RWPE1 (cell line): ENCODE measurements at regions not wholly inside any gene's neighbourhood (a gene's known extent, or its start where the extent isn't known, plus 50 kb on each side); places are given as distances from the start of the nearest gene placed in this dataset.

Experiments
- CTCF ChIA-PET: fragments of 350-600 bp; sonication (Branson Sonifier 250); formaldehyde crosslinking; extraction: SDS; loops from one replicate; lab custom pipeline; 2021; lab: Yijun Ruan, JAX
- POLR2A ChIA-PET: fragments of 400-600 bp; formaldehyde crosslinking; extraction: SDS; loops from one replicate; lab custom pipeline; 2020; ENCODE audit warnings: antibody characterized with exemption; ENCODE audit not compliant: low non-redundant PET; lab: Yijun Ruan, JAX
- DNase-seq: peaks from one replicate; pipeline ENCODE4 v3.0.0; 2012; ENCODE audit warnings: low spot score
- H3K27ac ChIP-seq: fragments of 450-650 bp; 2 replicates; pipeline ENCODE4 v1.5.1; 2017
- CTCF ChIP-seq: fragments of 450-650 bp; conservative IDR thresholded peaks from 2 replicates; pipeline ENCODE4 v1.5.1; 2017; ENCODE audit warnings: low read depth, mild to moderate bottlenecking

GRCh38 chr10:112078003-112078402 is 105.6 kb downstream of the GPAM start:
- no peak overlapping the region for H3K27ac ChIP-seq
- POLR2A ChIA-PET: no interaction called here
- no peak for TF ChIP-seq CTCF
- no peak for DNase-seq
- CTCF ChIA-PET: no interaction called here

- no peak overlapping the region for H3K27ac ChIP-seq
- POLR2A ChIA-PET: no interaction called here
- no peak for DNase-seq
- no peak for TF ChIP-seq CTCF
- CTCF ChIA-PET: no interaction called here
These were observed 103.3 kb downstream of the GPAM start for GRCh38 chr10:112080231-112080630.

- no peak for TF ChIP-seq CTCF
- DNase-seq: no peak
- CTCF ChIA-PET: no interaction called here
- POLR2A ChIA-PET: no interaction called here
- H3K27ac ChIP-seq: no peak overlapping the region
These were observed 101.4 kb downstream of the GPAM start for GRCh38 chr10:112082120-112082519.

- CTCF ChIA-PET: no interaction called here
- POLR2A ChIA-PET: no interaction called here
- TF ChIP-seq CTCF: no peak
- no peak for DNase-seq
- no peak overlapping the region for H3K27ac ChIP-seq
These were observed 100.1 kb downstream of the GPAM start for GRCh38 chr10:112083472-112083871.

GRCh38 chr10:112087953-112088456 is 95.6 kb downstream of the GPAM start:
- no peak for TF ChIP-seq CTCF
- ChIA-PET CTCF (no interaction called here), POLR2A (no interaction called here)
- DNase-seq: no peak
- no peak overlapping the region for H3K27ac ChIP-seq

- ChIA-PET POLR2A (no interaction called here), CTCF (interaction anchor here (2.9 kb wide), 1 partner anchor 46 kb away, joined by 10 read pairs; no protein-coding TSS in a partner anchor)
- H3K27ac ChIP-seq: no peak overlapping the region
- no peak for DNase-seq
- TF ChIP-seq CTCF: no peak
These were observed 91.9 kb downstream of the GPAM start for GRCh38 chr10:112091703-112092102.
